BJ (cell line): ENCODE measurements at regions not wholly inside any gene's neighbourhood (a gene's known extent, or its start where the extent isn't known, plus 50 kb on each side); places are given as distances from the start of the nearest gene placed in this dataset.

Experiments
- CTCF ChIA-PET: fragments of 350-600 bp; formaldehyde crosslinking; extraction: SDS; loops from one replicate; lab custom pipeline; 2021; ENCODE audit warnings: antibody characterized with exemption, inconsistent platforms; lab: Yijun Ruan, JAX
- POLR2A ChIA-PET: fragments of 300-600 bp; sonication (Branson Sonifier 250); formaldehyde crosslinking; extraction: SDS; loops from one replicate; lab custom pipeline; 2021; ENCODE audit warnings: antibody characterized with exemption; lab: Charles Lee
- DNase-seq: peaks from one replicate; pipeline ENCODE4 v3.0.0-alpha.2; 2011; ENCODE audit warnings: low read depth
- H3K27me3 ChIP-seq: 2 replicates; pipeline ENCODE4 v1.6.0; 2011; ENCODE audit warnings: low read length; ENCODE audit not compliant: control insufficient read depth, insufficient read depth
- H3K36me3 ChIP-seq: 2 replicates; pipeline ENCODE4 v1.5.1; 2011; ENCODE audit warnings: low read length; ENCODE audit not compliant: control insufficient read depth, insufficient read depth
- H3K4me3 ChIP-seq: 2 replicates; pipeline ENCODE4 v1.5.1; 2011; ENCODE audit warnings: low read depth, mild to moderate bottlenecking, control low read depth, low read length
- TF ChIP-seq, protein P1 (sequence below): IDR thresholded peaks from 2 replicates; pipeline ENCODE4 v1.5.1; 2011; ENCODE audit warnings: low read depth, mild to moderate bottlenecking, control low read depth, inconsistent platforms, low read length, moderate library complexity; ENCODE audit not compliant: insufficient read depth

DNA sequence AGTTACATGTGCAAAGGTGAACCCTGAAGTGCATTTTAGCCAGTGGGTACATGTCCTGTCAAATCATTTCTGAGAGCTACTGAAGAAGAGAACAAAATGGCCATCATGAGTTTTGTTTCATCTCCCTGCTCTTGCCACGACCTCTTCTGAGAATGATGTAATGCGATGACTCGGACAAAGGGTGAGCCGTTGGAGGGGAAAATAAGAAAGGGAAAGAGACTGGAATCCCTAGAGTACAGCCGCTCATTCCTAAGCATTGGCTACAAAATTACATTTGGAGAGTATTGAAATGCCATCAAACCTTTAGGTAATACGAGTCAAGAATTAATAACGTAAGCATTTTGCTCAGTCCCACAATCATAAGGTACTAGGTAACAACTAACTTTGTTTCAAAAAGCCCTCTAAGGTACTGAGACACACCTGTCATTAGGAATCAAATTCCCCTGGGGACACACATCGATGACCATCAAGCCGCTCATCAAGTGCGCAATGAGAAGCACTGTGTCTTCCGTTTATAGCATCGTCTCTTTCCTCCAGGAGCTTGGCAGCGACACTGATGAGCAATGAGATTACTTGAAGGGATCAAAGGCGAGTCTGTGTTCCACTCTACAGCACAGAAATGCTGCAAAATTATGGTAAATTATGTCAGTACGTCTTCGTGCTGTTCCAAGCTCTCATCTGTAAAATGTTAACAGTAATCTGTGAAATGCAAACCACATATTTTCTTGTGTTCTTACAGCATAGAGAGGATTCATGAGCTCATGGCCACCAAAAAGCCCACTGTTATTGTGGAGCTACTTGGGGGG, 97.3 kb upstream of the PIEZO2 start:
- ChIA-PET CTCF (interaction anchor here (0.8 to 1.6 kb wide), 5 partner anchors 10 to 64 kb away, joined by 3 to 7 read pairs (median 3); no protein-coding TSS in a partner anchor), POLR2A (interaction anchor here (0.6 kb wide), 1 partner anchor 677 kb away, joined by 13 read pairs; no protein-coding TSS in a partner anchor)
- no peaks in the 10 kb centered on the region for H3K27me3 ChIP-seq
- no peak overlapping the region for H3K4me3 ChIP-seq
- H3K36me3 ChIP-seq, result no peaks in the 10 kb centered on the region
- TF ChIP-seq, protein P1, sequence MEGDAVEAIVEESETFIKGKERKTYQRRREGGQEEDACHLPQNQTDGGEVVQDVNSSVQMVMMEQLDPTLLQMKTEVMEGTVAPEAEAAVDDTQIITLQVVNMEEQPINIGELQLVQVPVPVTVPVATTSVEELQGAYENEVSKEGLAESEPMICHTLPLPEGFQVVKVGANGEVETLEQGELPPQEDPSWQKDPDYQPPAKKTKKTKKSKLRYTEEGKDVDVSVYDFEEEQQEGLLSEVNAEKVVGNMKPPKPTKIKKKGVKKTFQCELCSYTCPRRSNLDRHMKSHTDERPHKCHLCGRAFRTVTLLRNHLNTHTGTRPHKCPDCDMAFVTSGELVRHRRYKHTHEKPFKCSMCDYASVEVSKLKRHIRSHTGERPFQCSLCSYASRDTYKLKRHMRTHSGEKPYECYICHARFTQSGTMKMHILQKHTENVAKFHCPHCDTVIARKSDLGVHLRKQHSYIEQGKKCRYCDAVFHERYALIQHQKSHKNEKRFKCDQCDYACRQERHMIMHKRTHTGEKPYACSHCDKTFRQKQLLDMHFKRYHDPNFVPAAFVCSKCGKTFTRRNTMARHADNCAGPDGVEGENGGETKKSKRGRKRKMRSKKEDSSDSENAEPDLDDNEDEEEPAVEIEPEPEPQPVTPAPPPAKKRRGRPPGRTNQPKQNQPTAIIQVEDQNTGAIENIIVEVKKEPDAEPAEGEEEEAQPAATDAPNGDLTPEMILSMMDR, result no peak
- DNase-seq, result no peak

DNA sequence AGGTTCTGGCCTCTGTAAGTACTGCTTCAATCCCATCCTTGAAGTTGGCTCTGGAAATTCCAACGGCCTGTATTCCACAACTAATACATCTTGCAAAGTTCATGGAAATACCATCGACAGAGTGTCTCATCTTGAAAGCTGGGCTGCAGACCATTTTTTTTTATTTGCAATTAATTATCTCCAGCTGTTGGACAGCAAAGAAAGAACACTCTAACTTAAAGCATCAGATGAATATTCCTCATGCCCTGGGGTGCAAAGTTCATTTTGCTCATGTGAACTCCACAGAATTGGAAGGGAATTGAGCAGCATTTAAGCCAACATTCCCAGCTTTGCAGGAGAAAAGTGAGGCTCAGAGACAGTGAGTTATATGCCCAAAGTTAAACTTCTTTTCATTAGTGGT, 96.5 kb upstream of the PIEZO2 start:
- Histone ChIP-seq H3K27me3 (no peaks in the 10 kb centered on the region), H3K36me3 (no peaks in the 10 kb centered on the region), H3K4me3 (no peak overlapping the region)
- CTCF ChIA-PET, result interaction anchor here (1.3 to 1.6 kb wide), 2 partner anchors 21 to 65 kb away, joined by 4 to 7 read pairs; no protein-coding TSS in a partner anchor
- POLR2A ChIA-PET, result interaction anchor here (0.6 kb wide), 1 partner anchor 678 kb away, joined by 13 read pairs; no protein-coding TSS in a partner anchor
- peak; percentile 58 for DNase-seq
- TF ChIP-seq, protein P1, result no peak

DNA sequence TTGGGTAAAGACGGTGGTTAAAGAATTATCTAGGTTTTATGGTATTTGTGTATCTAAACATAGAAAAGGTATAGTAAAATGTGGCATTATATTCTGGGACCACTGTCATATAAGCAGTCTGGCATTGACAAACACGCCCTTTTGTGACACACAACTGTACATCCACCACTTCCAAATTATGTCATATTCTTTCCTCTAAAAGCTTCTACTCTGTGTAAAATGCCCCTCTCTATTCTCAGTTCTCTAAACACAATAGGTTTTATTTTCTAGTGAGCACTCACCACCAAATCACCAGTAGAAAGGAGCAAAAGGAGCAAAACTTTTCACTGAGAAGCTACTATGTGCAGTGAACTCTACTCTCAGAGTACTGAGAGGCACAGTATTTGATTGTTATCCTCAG, 88.1 kb upstream of the PIEZO2 start:
- CTCF ChIA-PET, result no interaction called here
- DNase-seq, result no peak

GRCh38 chr18:11237066-11237465, 87.7 kb upstream of the PIEZO2 start:
- Histone ChIP-seq H3K4me3 (no peak overlapping the region), H3K27me3 (no peaks in the 10 kb centered on the region), H3K36me3 (no peaks in the 10 kb centered on the region)
- POLR2A ChIA-PET, result no interaction called here
- DNase-seq, result no peak
- CTCF ChIA-PET, result no interaction called here
- TF ChIP-seq, protein P1, result no peak

More for the DNA sequence above, 88.1 kb upstream of the PIEZO2 start:
- POLR2A ChIA-PET, result no interaction called here
- TF ChIP-seq, protein P1, result no peak
- Histone ChIP-seq H3K36me3 (no peaks in the 10 kb centered on the region), H3K4me3 (no peak overlapping the region), H3K27me3 (no peaks in the 10 kb centered on the region)

- H3K4me3 ChIP-seq, result no peak overlapping the region
- TF ChIP-seq, protein P1, result no peak
- no peaks in the 10 kb centered on the region for H3K27me3 ChIP-seq
- ChIA-PET POLR2A (no interaction called here), CTCF (interaction anchor here (1.3 kb wide), 1 partner anchor 16 kb away, joined by 3 read pairs; no protein-coding TSS in a partner anchor)
- H3K36me3 ChIP-seq, result no peaks in the 10 kb centered on the region
- DNase-seq, result no peak
Observed at GRCh38 chr18:11224153-11224552, 74.8 kb upstream of the PIEZO2 start.
